Endodermal cell (in vitro differentiated cells): ENCODE measurements at regions not wholly inside any gene's neighbourhood (a gene's known extent, or its start where the extent isn't known, plus 50 kb on each side); places are given as distances from the start of the nearest gene placed in this dataset.

Experiments
- DNase-seq: peaks from one replicate; pipeline ENCODE4 v3.0.0-alpha.2; 2017
- H3K27ac ChIP-seq: 2 replicates; pipeline ENCODE4 v1.5.1; 2013; ENCODE audit warnings: mild to moderate bottlenecking, low read depth, low read length, moderate library complexity
- H3K27me3 ChIP-seq: 2 replicates; pipeline ENCODE4 v1.6.1; 2013; ENCODE audit warnings: mild to moderate bottlenecking, low read length, moderate library complexity; ENCODE audit not compliant: insufficient read depth, control insufficient read depth, poor library complexity, severe bottlenecking
- H3K36me3 ChIP-seq: 2 replicates; pipeline ENCODE4 v1.7.0; 2013; ENCODE audit warnings: mild to moderate bottlenecking, low read length, moderate library complexity; ENCODE audit not compliant: control insufficient read depth, insufficient read depth
- H3K4me1 ChIP-seq: one replicate; pipeline ENCODE4 v1.7.0; 2013; ENCODE audit warnings: low read length; ENCODE audit not compliant: control insufficient read depth, insufficient read depth
- H3K4me3 ChIP-seq: 2 replicates; pipeline ENCODE4 v1.5.1; 2013; ENCODE audit warnings: mild to moderate bottlenecking, low read length, moderate library complexity
- H3K9ac ChIP-seq: 2 replicates; pipeline ENCODE4 v1.6.1; 2013; ENCODE audit warnings: mild to moderate bottlenecking, low read length, moderate library complexity; ENCODE audit not compliant: poor library complexity, severe bottlenecking; ENCODE audit errors: extremely low read depth
- H3K9me3 ChIP-seq: 2 replicates; pipeline ENCODE4 v1.6.1; 2013; ENCODE audit warnings: mild to moderate bottlenecking, low read length, moderate library complexity; ENCODE audit not compliant: control insufficient read depth
- H3K27ac Mint-ChIP-seq: 2 replicates; pipeline ENCODE4 v1.8.0; 2020; ENCODE audit warnings: mixed read lengths
- H3K27me3 Mint-ChIP-seq: 2 replicates; pipeline ENCODE4 v1.8.0; 2021; ENCODE audit warnings: mild to moderate bottlenecking, mixed read lengths; ENCODE audit not compliant: insufficient read depth
- H3K36me3 Mint-ChIP-seq: 2 replicates; pipeline ENCODE4 v1.8.0; 2020; ENCODE audit warnings: low read depth, mixed read lengths
- H3K4me1 Mint-ChIP-seq: 2 replicates; pipeline ENCODE4 v1.8.0; 2020; ENCODE audit warnings: mixed read lengths
- H3K4me3 Mint-ChIP-seq: 2 replicates; pipeline ENCODE4 v1.8.0; 2020; ENCODE audit warnings: mild to moderate bottlenecking, moderate library complexity, mixed read lengths
- H3K9me3 Mint-ChIP-seq: 2 replicates; pipeline ENCODE4 v1.8.0; 2020; ENCODE audit warnings: mild to moderate bottlenecking, mixed read lengths
- CTCF ChIP-seq: fragments of 200-600 bp; sonication (generic); conservative IDR thresholded peaks from 2 replicates; pipeline ENCODE4 v1.5.0; 2021; ENCODE audit warnings: antibody characterized with exemption, mild to moderate bottlenecking
- WGBS, 2 experiments: methylation state at CpG; one replicate each; pipeline versions ENCODE4 v1.1.5 to v1.1.7; 2013; ENCODE audit warnings: missing lambda C conversion rate in 2 of 2, mixed read lengths in 1 of 2; ENCODE audit not compliant: insufficient coverage in 1 of 2, insufficient read length in 1 of 2; 5-methylcytosine and 5-hydroxymethylcytosine counted together

GRCh38 chr2:22497789-22498188 lies 887.2 kb upstream of the KLHL29 start:
- Mint-ChIP-seq H3K4me3 (no peak overlapping the region), H3K9me3 (no peaks in the 10 kb centered on the region), H3K27me3 (no peaks in the 10 kb centered on the region), H3K36me3 (peaks cover 2% of the 10 kb centered on the region), H3K27ac (no peak overlapping the region), H3K4me1 (peaks cover 8% of the 10 kb centered on the region)
- WGBS, 2 experiments, result 92 to 95% methylated on average over 2 to 3 of the region's 3 CpGs
- Histone ChIP-seq H3K27ac (no peak overlapping the region), H3K4me1 (no peaks in the 10 kb centered on the region), H3K9me3 (no peaks in the 10 kb centered on the region), H3K4me3 (no peak overlapping the region), H3K9ac (no peak overlapping the region), H3K36me3 (no peaks in the 10 kb centered on the region), H3K27me3 (no peaks in the 10 kb centered on the region)
- no peak for TF ChIP-seq CTCF
- no peak for DNase-seq

GRCh38 chr2:22499082-22499839 lies 885.7 kb upstream of the KLHL29 start:
- DNase-seq, result no peak
- no peaks in the 10 kb centered on the region for H3K27me3 Mint-ChIP-seq
- Histone ChIP-seq H3K27ac (no peak overlapping the region), H3K27me3 (no peaks in the 10 kb centered on the region), H3K4me1 (no peaks in the 10 kb centered on the region), H3K9ac (no peak overlapping the region), H3K9me3 (no peaks in the 10 kb centered on the region), H3K4me3 (no peak overlapping the region), H3K36me3 (no peaks in the 10 kb centered on the region)
- WGBS, 2 experiments, result 91 to 100% methylated on average over 2 to 4 of the region's 4 CpGs
- H3K4me1 Mint-ChIP-seq, result peaks cover 3% of the 10 kb centered on the region
- H3K27ac Mint-ChIP-seq, result no peak overlapping the region
- no peak overlapping the region for H3K4me3 Mint-ChIP-seq
- H3K36me3 Mint-ChIP-seq, result peaks cover 2% of the 10 kb centered on the region
- TF ChIP-seq CTCF, result no peak
- H3K9me3 Mint-ChIP-seq, result no peaks in the 10 kb centered on the region

GRCh38 chr2:22500555-22500935 lies 884.4 kb upstream of the KLHL29 start:
- Mint-ChIP-seq H3K9me3 (no peaks in the 10 kb centered on the region), H3K27me3 (no peaks in the 10 kb centered on the region), H3K36me3 (peaks cover 2% of the 10 kb centered on the region), H3K4me1 (peaks cover 12% of the 10 kb centered on the region), H3K27ac (no peak overlapping the region), H3K4me3 (no peak overlapping the region)
- no peak overlapping the region for H3K4me3 ChIP-seq
- no peak overlapping the region for H3K9ac ChIP-seq
- H3K9me3 ChIP-seq, result no peaks in the 10 kb centered on the region
- no peak overlapping the region for H3K27ac ChIP-seq
- H3K27me3 ChIP-seq, result no peaks in the 10 kb centered on the region
- H3K36me3 ChIP-seq, result no peaks in the 10 kb centered on the region
- H3K4me1 ChIP-seq, result no peaks in the 10 kb centered on the region
- TF ChIP-seq CTCF, result no peak
- WGBS, 2 experiments, result 90 to 100% methylated on average over 1 of the region's 1 CpG
- no peak for DNase-seq
